HCT116 (cell line): ENCODE measurements at regions not wholly inside any gene's neighbourhood (a gene's known extent, or its start where the extent isn't known, plus 50 kb on each side); places are given as distances from the start of the nearest gene placed in this dataset.

Experiments
- ATAC-seq: fragments of 200-7000 bp; cut with Tn5 transposase; 2 replicates; pipeline ENCODE4 v1.9.1; 2020; ENCODE audit warnings: mild to moderate bottlenecking, moderate library complexity
- BruUV-seq: library from RNA; stranded (reverse); fragments of 400-500 nt; replicated peaks from 2 replicates; lab custom pipeline; 2021; lab: Mats Ljungman, UMichigan
- CTCF ChIA-PET: fragments of 300-600 bp; sonication (Branson Sonifier 250); formaldehyde crosslinking; loops from one replicate; lab custom pipeline; 2021; ENCODE audit warnings: antibody characterized with exemption; lab: Charles Lee
- POLR2A ChIA-PET: fragments of 300-600, 350-600 bp; sonication (Branson Sonifier 250); formaldehyde crosslinking; loops from one replicate; lab custom pipeline; 2021; ENCODE audit warnings: antibody characterized with exemption; lab: Charles Lee
- RAD21 ChIA-PET, 2 experiments: fragments of 300-600 bp; sonication (Branson Sonifier 250); formaldehyde crosslinking; loops; one replicate each; lab custom pipeline; 2023; ENCODE audit warnings: low total read pairs in 2 of 2; ENCODE audit not compliant: uncharacterized antibody in 2 of 2, unreplicated experiment in 2 of 2, low non-redundant PET in 1 of 2; lab: Charles Lee
- DNase-seq: peaks from one replicate; pipeline ENCODE4 v3.0.0-alpha.2; 2010; ENCODE audit warnings: low read depth, low spot score
- H2AFZ ChIP-seq: fragments of 200-600 bp; shearing (Covaris generic), sonication (generic); 2 replicates; pipeline ENCODE4 v1.6.1; 2017; ENCODE audit warnings: low read depth, mixed run types, mixed read lengths, antibody characterized with exemption, low read length; ENCODE audit not compliant: poor library complexity, severe bottlenecking
- H3K27ac ChIP-seq: 2 replicates; pipeline ENCODE4 v1.5.1; 2012; ENCODE audit warnings: low read depth, low read length
- H3K27me3 ChIP-seq: fragments of 200-600 bp; sonication (generic); 2 replicates; pipeline ENCODE4 v1.6.1; 2016; ENCODE audit warnings: mixed run types, low read length, mixed read lengths; ENCODE audit not compliant: insufficient read depth
- H3K36me3 ChIP-seq, 2 experiments: fragments of 200-500 bp in 1 of 2; fragments of 200-600 bp in 1 of 2; sonication (Bioruptor generic) in 1 of 2; sonication (generic) in 1 of 2; 2 replicates each; pipeline versions ENCODE4 v1.5.1 to v1.6.1; 2014 to 2016; ENCODE audit warnings: low read length in 2 of 2, inconsistent platforms in 1 of 2, mixed read lengths in 1 of 2, mixed run types in 1 of 2; ENCODE audit not compliant: insufficient read depth in 2 of 2, control insufficient read depth in 1 of 2
- H3K4me1 ChIP-seq, 2 experiments: fragments of 200-600 bp in 1 of 2; sonication (generic) in 1 of 2; 2 replicates each; pipeline versions ENCODE4 v1.5.1 to v1.6.1; 2012 to 2017; ENCODE audit warnings: low read length in 2 of 2, inconsistent platforms in 1 of 2, mild to moderate bottlenecking in 1 of 2, mixed read lengths in 1 of 2, mixed run types in 1 of 2, moderate library complexity in 1 of 2; ENCODE audit not compliant: insufficient read depth in 2 of 2, control insufficient read depth in 1 of 2
- H3K4me2 ChIP-seq: fragments of 200-600 bp; sonication (generic); 2 replicates; pipeline ENCODE4 v1.6.1; 2017; ENCODE audit warnings: mixed run types, low read length, mixed read lengths
- H3K4me3 ChIP-seq, 2 experiments: fragments of 200-600 bp in 1 of 2; sonication (generic) in 1 of 2; replicated peaks in 1 of 2; 2 replicates each; pipeline ENCODE4 v1.5.1; 2011 to 2016; ENCODE audit warnings: low read length in 2 of 2, control low read depth in 1 of 2, low read depth in 1 of 2, mild to moderate bottlenecking in 1 of 2, mixed read lengths in 1 of 2, mixed run types in 1 of 2
- H3K79me2 ChIP-seq: fragments of 200-600 bp; sonication (generic); 2 replicates; pipeline ENCODE4 v1.6.1; 2017; ENCODE audit warnings: mild to moderate bottlenecking, mixed run types, low read length, moderate library complexity, mixed read lengths; ENCODE audit not compliant: insufficient read depth
- H3K9ac ChIP-seq: fragments of 200-600 bp; sonication (generic); 2 replicates; pipeline ENCODE4 v1.6.1; 2016; ENCODE audit warnings: low read length, mixed read lengths
- H3K9me2 ChIP-seq: fragments of 200-600 bp; sonication (generic), shearing (Covaris generic); 2 replicates; pipeline ENCODE4 v1.6.1; 2017; ENCODE audit warnings: mixed run types, mild to moderate bottlenecking, moderate library complexity; ENCODE audit not compliant: insufficient read depth
- H3K9me3 ChIP-seq, 2 experiments: fragments of 200-500 bp in 1 of 2; fragments of 200-600 bp in 1 of 2; sonication (Bioruptor generic) in 1 of 2; sonication (generic) in 1 of 2; 2 replicates each; pipeline ENCODE4 v1.6.1; 2014 to 2017; ENCODE audit warnings: low read length in 2 of 2, mixed read lengths in 2 of 2, inconsistent platforms in 1 of 2, low read depth in 1 of 2, mild to moderate bottlenecking in 1 of 2, mixed run types in 1 of 2, moderate library complexity in 1 of 2; ENCODE audit not compliant: control insufficient read depth in 1 of 2, insufficient read depth in 1 of 2
- H4K20me1 ChIP-seq: fragments of 200-600 bp; sonication (generic), shearing (Covaris generic); 2 replicates; pipeline ENCODE4 v1.6.1; 2017; ENCODE audit warnings: mixed run types, mild to moderate bottlenecking, moderate library complexity; ENCODE audit not compliant: insufficient read depth
- CBX3 ChIP-seq: IDR thresholded peaks from 2 replicates; pipeline ENCODE4 v1.6.1; 2012; ENCODE audit warnings: low read depth
- EGR1 ChIP-seq: IDR thresholded peaks from 2 replicates; pipeline ENCODE4 v1.6.1; 2012; ENCODE audit warnings: low read depth
- EZH2 ChIP-seq: fragments of 200-600 bp; sonication (generic); IDR thresholded peaks from 2 replicates; pipeline ENCODE4 v1.6.1; 2017; ENCODE audit warnings: antibody characterized with exemption, mixed run types
- FOSL1 ChIP-seq: IDR thresholded peaks from 2 replicates; pipeline ENCODE4 v1.6.1; 2012; ENCODE audit warnings: low read depth
- POLR2A ChIP-seq: IDR thresholded peaks from 2 replicates; pipeline ENCODE4 v1.7.0; 2011; ENCODE audit warnings: borderline replicate concordance; ENCODE audit not compliant: insufficient read depth, insufficient read length; ENCODE audit errors: extremely low read depth
- POLR2AphosphoS5 ChIP-seq: IDR thresholded peaks from 2 replicates; pipeline ENCODE4 v1.6.1; 2011; ENCODE audit warnings: mild to moderate bottlenecking, low read depth, low read length, moderate library complexity
- RAD21 ChIP-seq: IDR thresholded peaks from 2 replicates; pipeline ENCODE4 v1.6.1; 2012; ENCODE audit warnings: low read depth, mild to moderate bottlenecking
- SIN3A ChIP-seq: IDR thresholded peaks from 2 replicates; pipeline ENCODE4 v1.6.1; 2012; ENCODE audit warnings: low read depth
- SP1 ChIP-seq: IDR thresholded peaks from 2 replicates; pipeline ENCODE4 v1.6.1; 2012; ENCODE audit warnings: low read depth
- SRF ChIP-seq: IDR thresholded peaks from 2 replicates; pipeline ENCODE4 v1.6.1; 2012; ENCODE audit warnings: low read depth
- TCF7L2 ChIP-seq: IDR thresholded peaks from 2 replicates; pipeline ENCODE4 v1.7.0; 2011; ENCODE audit warnings: borderline replicate concordance, inconsistent platforms; ENCODE audit not compliant: insufficient read depth, insufficient read length; ENCODE audit errors: extremely low read depth
- ZNF274 ChIP-seq: fragments of 200-500 bp; sonication (Bioruptor generic); IDR thresholded peaks from 2 replicates; pipeline ENCODE4 v1.6.1; 2014; ENCODE audit warnings: mild to moderate bottlenecking, low read depth, low read length, inconsistent platforms
- intact Hi-C: fragments of 100-400 bp; cut with micrococcal nuclease; formaldehyde crosslinking; loops from 2 replicates; pipeline ENCODE4 v1.10.0; 2022
- TF ChIP-seq, protein P1 (sequence below): IDR thresholded peaks from 2 replicates; pipeline ENCODE4 v1.6.1; 2012
- TF ChIP-seq, protein P2 (sequence below): IDR thresholded peaks from 2 replicates; pipeline ENCODE4 v1.6.1; 2011; ENCODE audit warnings: mild to moderate bottlenecking, low read length, moderate library complexity; ENCODE audit not compliant: insufficient replicate concordance; ENCODE audit errors: extremely low read depth
- TF ChIP-seq, protein P3 (sequence below): IDR thresholded peaks from 2 replicates; pipeline ENCODE4 v1.6.1; 2012; ENCODE audit warnings: low read depth

DNA sequence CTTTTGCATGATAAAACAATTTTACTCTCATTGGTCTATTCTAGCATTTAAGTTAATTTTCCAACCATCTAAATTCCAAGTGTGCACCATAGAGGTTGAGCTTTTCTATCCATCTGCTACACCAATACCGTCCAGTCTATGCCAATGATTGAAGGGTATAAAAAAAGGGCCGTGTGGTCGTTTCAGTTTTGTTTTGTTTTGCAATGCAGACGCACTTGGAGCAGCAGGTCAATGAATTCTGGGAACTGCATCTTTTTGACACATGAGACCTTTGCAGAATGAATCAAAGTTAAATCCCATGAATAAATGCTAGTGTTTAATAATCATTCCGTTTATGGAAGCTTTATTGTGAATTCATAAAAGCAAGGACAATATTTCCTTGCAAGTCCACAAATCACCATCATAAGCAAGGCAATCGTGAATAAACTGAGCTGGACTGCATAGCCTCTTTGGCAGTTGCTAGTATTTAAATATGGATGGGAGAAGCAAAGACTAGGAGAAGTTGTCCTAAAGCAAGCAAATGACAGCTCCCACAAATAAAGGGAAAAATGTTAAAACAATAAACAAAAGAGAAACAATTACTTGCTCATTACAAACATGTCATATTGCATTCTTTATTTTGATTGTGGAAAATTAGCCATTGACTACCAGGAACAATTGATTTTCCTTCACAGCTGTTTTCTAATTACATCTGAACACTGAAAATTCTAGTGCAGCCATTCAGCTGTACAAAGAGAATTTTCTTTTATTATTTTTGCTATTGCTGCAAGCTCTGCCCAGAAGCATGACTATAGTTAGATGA lies 649.7 kb upstream of the GJE1 start:
- ChIA-PET CTCF (no interaction called here), RAD21 (no interaction called here), POLR2A (no interaction called here)
- no TSS peak for BruUV-seq
- Histone ChIP-seq H3K4me1 (peaks cover 0 to 8% of the 10 kb centered on the region in 2 experiments; a peak in 1 of 4 replicates), H2AFZ (peak overlapping the region; percentile 33), H4K20me1 (no peaks in the 10 kb centered on the region), H3K9me3 (no peaks in the 10 kb centered on the region), H3K4me3 (no peak overlapping the region), H3K4me2 (peak overlapping the region; percentile 24), H3K9ac (no peak overlapping the region), H3K36me3 (no peaks in the 10 kb centered on the region), H3K27ac (no peak overlapping the region), H3K79me2 (no peaks in the 10 kb centered on the region), H3K9me2 (no peaks in the 10 kb centered on the region), H3K27me3 (no peaks in the 10 kb centered on the region)
- no peak for ATAC-seq
- TF ChIP-seq POLR2AphosphoS5, result no peak
- TF ChIP-seq CBX3, result no peak
- TF ChIP-seq SIN3A, result no peak
- TF ChIP-seq, protein P1, sequence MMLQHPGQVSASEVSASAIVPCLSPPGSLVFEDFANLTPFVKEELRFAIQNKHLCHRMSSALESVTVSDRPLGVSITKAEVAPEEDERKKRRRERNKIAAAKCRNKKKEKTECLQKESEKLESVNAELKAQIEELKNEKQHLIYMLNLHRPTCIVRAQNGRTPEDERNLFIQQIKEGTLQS, result no peak
- TF ChIP-seq EZH2, result no peak
- TF ChIP-seq POLR2A, result no peak
- TF ChIP-seq FOSL1, result no peak
- no peak for TF ChIP-seq ZNF274
- no peak for TF ChIP-seq SRF
- TF ChIP-seq TCF7L2, result no peak
- TF ChIP-seq, protein P2, sequence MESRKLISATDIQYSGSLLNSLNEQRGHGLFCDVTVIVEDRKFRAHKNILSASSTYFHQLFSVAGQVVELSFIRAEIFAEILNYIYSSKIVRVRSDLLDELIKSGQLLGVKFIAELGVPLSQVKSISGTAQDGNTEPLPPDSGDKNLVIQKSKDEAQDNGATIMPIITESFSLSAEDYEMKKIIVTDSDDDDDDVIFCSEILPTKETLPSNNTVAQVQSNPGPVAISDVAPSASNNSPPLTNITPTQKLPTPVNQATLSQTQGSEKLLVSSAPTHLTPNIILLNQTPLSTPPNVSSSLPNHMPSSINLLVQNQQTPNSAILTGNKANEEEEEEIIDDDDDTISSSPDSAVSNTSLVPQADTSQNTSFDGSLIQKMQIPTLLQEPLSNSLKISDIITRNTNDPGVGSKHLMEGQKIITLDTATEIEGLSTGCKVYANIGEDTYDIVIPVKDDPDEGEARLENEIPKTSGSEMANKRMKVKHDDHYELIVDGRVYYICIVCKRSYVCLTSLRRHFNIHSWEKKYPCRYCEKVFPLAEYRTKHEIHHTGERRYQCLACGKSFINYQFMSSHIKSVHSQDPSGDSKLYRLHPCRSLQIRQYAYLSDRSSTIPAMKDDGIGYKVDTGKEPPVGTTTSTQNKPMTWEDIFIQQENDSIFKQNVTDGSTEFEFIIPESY, result no peak
- no peak for TF ChIP-seq EGR1
- TF ChIP-seq, protein P3, sequence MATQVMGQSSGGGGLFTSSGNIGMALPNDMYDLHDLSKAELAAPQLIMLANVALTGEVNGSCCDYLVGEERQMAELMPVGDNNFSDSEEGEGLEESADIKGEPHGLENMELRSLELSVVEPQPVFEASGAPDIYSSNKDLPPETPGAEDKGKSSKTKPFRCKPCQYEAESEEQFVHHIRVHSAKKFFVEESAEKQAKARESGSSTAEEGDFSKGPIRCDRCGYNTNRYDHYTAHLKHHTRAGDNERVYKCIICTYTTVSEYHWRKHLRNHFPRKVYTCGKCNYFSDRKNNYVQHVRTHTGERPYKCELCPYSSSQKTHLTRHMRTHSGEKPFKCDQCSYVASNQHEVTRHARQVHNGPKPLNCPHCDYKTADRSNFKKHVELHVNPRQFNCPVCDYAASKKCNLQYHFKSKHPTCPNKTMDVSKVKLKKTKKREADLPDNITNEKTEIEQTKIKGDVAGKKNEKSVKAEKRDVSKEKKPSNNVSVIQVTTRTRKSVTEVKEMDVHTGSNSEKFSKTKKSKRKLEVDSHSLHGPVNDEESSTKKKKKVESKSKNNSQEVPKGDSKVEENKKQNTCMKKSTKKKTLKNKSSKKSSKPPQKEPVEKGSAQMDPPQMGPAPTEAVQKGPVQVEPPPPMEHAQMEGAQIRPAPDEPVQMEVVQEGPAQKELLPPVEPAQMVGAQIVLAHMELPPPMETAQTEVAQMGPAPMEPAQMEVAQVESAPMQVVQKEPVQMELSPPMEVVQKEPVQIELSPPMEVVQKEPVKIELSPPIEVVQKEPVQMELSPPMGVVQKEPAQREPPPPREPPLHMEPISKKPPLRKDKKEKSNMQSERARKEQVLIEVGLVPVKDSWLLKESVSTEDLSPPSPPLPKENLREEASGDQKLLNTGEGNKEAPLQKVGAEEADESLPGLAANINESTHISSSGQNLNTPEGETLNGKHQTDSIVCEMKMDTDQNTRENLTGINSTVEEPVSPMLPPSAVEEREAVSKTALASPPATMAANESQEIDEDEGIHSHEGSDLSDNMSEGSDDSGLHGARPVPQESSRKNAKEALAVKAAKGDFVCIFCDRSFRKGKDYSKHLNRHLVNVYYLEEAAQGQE, result no peak
- no peak for TF ChIP-seq RAD21
- no peak for TF ChIP-seq SP1
- intact Hi-C loops, result no loop called here
- DNase-seq, result no peak
